Stimulated activated CD8-positive, alpha-beta memory T cell treated with anti-CD3 and anti-CD28 coated beads, Interleukin-7, amount 100 ng/mL, for 4 hours (primary cell): ENCODE measurements at regions not wholly inside any gene's neighbourhood (a gene's known extent, or its start where the extent isn't known, plus 50 kb on each side); places are given as distances from the start of the nearest gene placed in this dataset.

ENCODE experiments used
- DNase-seq, 2 donors: peaks; one replicate each; pipeline ENCODE4 v3.0.0-alpha.2; 2020; ENCODE audit warnings: low read depth in 2 of 2

- no peak for DNase-seq
These were observed 147.5 kb downstream of the CRYBB2 start for GRCh38 chr22:25366876-25367466.

- no peak for DNase-seq
These were observed 148.3 kb downstream of the CRYBB2 start for GRCh38 chr22:25367756-25368155.

GRCh38 chr22:25368271-25368670 lies 148.8 kb downstream of the CRYBB2 start:
- DNase-seq = no peak

GRCh38 chr22:25369041-25369440 lies 149.6 kb downstream of the CRYBB2 start:
- no peak for DNase-seq

GRCh38 chr22:25370322-25370721 lies 150.9 kb downstream of the CRYBB2 start:
- DNase-seq = no peak

GRCh38 chr22:25372000-25372595 lies 152.7 kb downstream of the CRYBB2 start:
- DNase-seq = no peak

- DNase-seq = no peak
These were observed 154.5 kb downstream of the CRYBB2 start for GRCh38 chr22:25373961-25374360.

GRCh38 chr22:25374869-25375268 lies 155.4 kb downstream of the CRYBB2 start:
- no peak for DNase-seq

- no peak for DNase-seq
These were observed 156.2 kb downstream of the CRYBB2 start for GRCh38 chr22:25375683-25376082.

- no peak for DNase-seq
These were observed 158.3 kb downstream of the CRYBB2 start for GRCh38 chr22:25377699-25378098.

GRCh38 chr22:25380122-25380747 lies 160.8 kb downstream of the CRYBB2 start:
- DNase-seq = no peak

GRCh38 chr22:25382762-25383161 lies 163.3 kb downstream of the CRYBB2 start:
- DNase-seq = no peak

- DNase-seq = no peak
These were observed 163.9 kb downstream of the CRYBB2 start for GRCh38 chr22:25383278-25383820.

- no peak for DNase-seq
These were observed 164.5 kb downstream of the CRYBB2 start for GRCh38 chr22:25383892-25384291.

GRCh38 chr22:25386538-25386884 lies 167.1 kb downstream of the CRYBB2 start:
- no peak for DNase-seq

GRCh38 chr22:25388415-25388814 lies 169.0 kb downstream of the CRYBB2 start:
- no peak for DNase-seq

GRCh38 chr22:25388866-25389540 lies 169.6 kb downstream of the CRYBB2 start:
- DNase-seq = no peak

- DNase-seq = no peak
These were observed 170.1 kb downstream of the CRYBB2 start for GRCh38 chr22:25389541-25389919.

- DNase-seq = no peak
These were observed 171.1 kb downstream of the CRYBB2 start for GRCh38 chr22:25390297-25391240.

- DNase-seq = no peak
These were observed 171.9 kb upstream of the GRK3 start for GRCh38 chr22:25392584-25392983.

- DNase-seq = no peak
These were observed 171.2 kb upstream of the GRK3 start for GRCh38 chr22:25393121-25393805.
